Lower lobe of right lung (tissue), 2 donors: ENCODE measurements at regions not wholly inside any gene's neighbourhood (a gene's known extent, or its start where the extent isn't known, plus 50 kb on each side); places are given as distances from the start of the nearest gene placed in this dataset.

Experiments
- ATAC-seq, 2 donors: fragments of 200-7000 bp; cut with Tn5 transposase; one replicate each; pipeline ENCODE4 v1.9.1; 2020 to 2022; ENCODE audit warnings: mild to moderate bottlenecking in 2 of 2, moderate library complexity in 2 of 2
- DNase-seq: peaks from one replicate; pipeline ENCODE4 v3.0.0-alpha.2; 2020
- H3K27ac ChIP-seq: fragments of 200-600 bp; one replicate; pipeline ENCODE4 v1.8.0; 2022
- H3K27me3 ChIP-seq: fragments of 200-600 bp; one replicate; pipeline ENCODE4 v1.8.0; 2022; ENCODE audit warnings: low read depth
- H3K36me3 ChIP-seq: fragments of 200-600 bp; one replicate; pipeline ENCODE4 v1.8.0; 2022; ENCODE audit warnings: mild to moderate bottlenecking
- H3K4me1 ChIP-seq: fragments of 200-600 bp; one replicate; pipeline ENCODE4 v1.8.0; 2022
- H3K4me3 ChIP-seq: fragments of 200-600 bp; one replicate; pipeline ENCODE4 v1.8.0; 2022; ENCODE audit warnings: mild to moderate bottlenecking
- H3K9me3 ChIP-seq: fragments of 200-600 bp; one replicate; pipeline ENCODE4 v1.8.0; 2022
- CTCF ChIP-seq: fragments of 200-600 bp; IDR thresholded peaks from one replicate; pipeline ENCODE4 v1.8.0; 2022; ENCODE audit warnings: antibody characterized with exemption, mild to moderate bottlenecking
- intact Hi-C: fragments of 100-400 bp; cut with DNase I; formaldehyde crosslinking; loops from one replicate; pipeline ENCODE4 v1.11.0; 2022
- donor health status: DM: no; HTN: yes; CAD: no; lungs with severe emphysema.

GRCh38 chr2:34291076-34291475 lies 692.0 kb upstream of the FAM98A start:
- ATAC-seq: no peak
- no peaks in the 10 kb centered on the region for H3K4me1 ChIP-seq
- no peak for DNase-seq
- no peak overlapping the region for H3K27ac ChIP-seq
- intact Hi-C loops: no loop called here
- TF ChIP-seq CTCF: no peak
- no peak overlapping the region for H3K4me3 ChIP-seq
- no peaks in the 10 kb centered on the region for H3K9me3 ChIP-seq
- no peaks in the 10 kb centered on the region for H3K27me3 ChIP-seq
- no peaks in the 10 kb centered on the region for H3K36me3 ChIP-seq

- H3K9me3 ChIP-seq: no peaks in the 10 kb centered on the region
- DNase-seq: no peak
- TF ChIP-seq CTCF: no peak
- H3K36me3 ChIP-seq: no peaks in the 10 kb centered on the region
- ATAC-seq: no peak
- intact Hi-C loops: no loop called here
- H3K4me1 ChIP-seq: no peaks in the 10 kb centered on the region
- no peak overlapping the region for H3K4me3 ChIP-seq
- no peaks in the 10 kb centered on the region for H3K27me3 ChIP-seq
- no peak overlapping the region for H3K27ac ChIP-seq
Measured at GRCh38 chr2:34288016-34288415, 688.9 kb upstream of the FAM98A start.

GRCh38 chr2:34280606-34281005 lies 681.5 kb upstream of the FAM98A start:
- ATAC-seq (no peak), DNase-seq (no peak)

GRCh38 chr2:34266908-34267697 lies 668.0 kb upstream of the FAM98A start:
- no peaks in the 10 kb centered on the region for H3K9me3 ChIP-seq
- ATAC-seq (no peak), DNase-seq (no peak)
- no peak for TF ChIP-seq CTCF
- intact Hi-C loops: no loop called here
- no peak overlapping the region for H3K27ac ChIP-seq
- no peaks in the 10 kb centered on the region for H3K27me3 ChIP-seq
- H3K4me3 ChIP-seq: no peak overlapping the region
- no peaks in the 10 kb centered on the region for H3K4me1 ChIP-seq
- H3K36me3 ChIP-seq: no peaks in the 10 kb centered on the region

More at GRCh38 chr2:34280606-34281005, 681.5 kb upstream of the FAM98A start:
- intact Hi-C loops: no loop called here
- no peak for TF ChIP-seq CTCF
- Histone ChIP-seq H3K36me3 (no peaks in the 10 kb centered on the region), H3K27me3 (no peaks in the 10 kb centered on the region), H3K9me3 (no peaks in the 10 kb centered on the region), H3K27ac (no peak overlapping the region), H3K4me1 (no peaks in the 10 kb centered on the region), H3K4me3 (no peak overlapping the region)

GRCh38 chr2:34261701-34262100 lies 662.6 kb upstream of the FAM98A start:
- intact Hi-C loops: no loop called here
- DNase-seq: no peak
- no peaks in the 10 kb centered on the region for H3K27me3 ChIP-seq

More at GRCh38 chr2:34261701-34262100, 662.6 kb upstream of the FAM98A start:
- no peak for TF ChIP-seq CTCF
- Histone ChIP-seq H3K36me3 (no peaks in the 10 kb centered on the region), H3K4me3 (no peak overlapping the region), H3K27ac (no peak overlapping the region), H3K9me3 (no peaks in the 10 kb centered on the region), H3K4me1 (no peaks in the 10 kb centered on the region)
- ATAC-seq: no peak
